Right atrium auricular region (tissue), 2 donors: ENCODE measurements at regions not wholly inside any gene's neighbourhood (a gene's known extent, or its start where the extent isn't known, plus 50 kb on each side); places are given as distances from the start of the nearest gene placed in this dataset.

Experiments
- DNase-seq: peaks from one replicate; pipeline ENCODE4 v3.0.0-alpha.2; 2019; ENCODE audit warnings: low spot score
- H3K27ac ChIP-seq, 2 donors: fragments of 200-600 bp; sonication (generic); 1 replicate in 1 of 2; 2 replicates in 1 of 2; pipeline ENCODE4 v1.5.1; 2016 to 2019
- H3K27me3 ChIP-seq, 2 donors: fragments of 200-600 bp; sonication (generic); one replicate each; pipeline versions ENCODE4 v1.5.1 to v1.6.0; 2017 to 2019
- H3K36me3 ChIP-seq: fragments of 200-600 bp; sonication (generic); one replicate; pipeline ENCODE4 v1.5.1; 2016
- H3K4me1 ChIP-seq, 2 donors: fragments of 200-600 bp; sonication (generic); one replicate each; pipeline versions ENCODE4 v1.5.1 to v1.6.0; 2017 to 2019
- H3K4me3 ChIP-seq, 2 donors: fragments of 200-600 bp; sonication (generic); 1 replicate in 1 of 2; 2 replicates in 1 of 2; pipeline ENCODE4 v1.5.1; 2017 to 2019; ENCODE audit warnings: mild to moderate bottlenecking in 1 of 2, moderate library complexity in 1 of 2
- H3K9me3 ChIP-seq, 2 donors: fragments of 200-600 bp; sonication (generic); one replicate each; pipeline ENCODE4 v1.5.1; 2019
- TF ChIP-seq, protein P1 (sequence below), 2 donors: fragments of 200-600 bp; sonication (generic); IDR thresholded peaks; one replicate each; pipeline ENCODE4 v1.5.1; 2019; ENCODE audit warnings: antibody characterized with exemption in 2 of 2

DNA sequence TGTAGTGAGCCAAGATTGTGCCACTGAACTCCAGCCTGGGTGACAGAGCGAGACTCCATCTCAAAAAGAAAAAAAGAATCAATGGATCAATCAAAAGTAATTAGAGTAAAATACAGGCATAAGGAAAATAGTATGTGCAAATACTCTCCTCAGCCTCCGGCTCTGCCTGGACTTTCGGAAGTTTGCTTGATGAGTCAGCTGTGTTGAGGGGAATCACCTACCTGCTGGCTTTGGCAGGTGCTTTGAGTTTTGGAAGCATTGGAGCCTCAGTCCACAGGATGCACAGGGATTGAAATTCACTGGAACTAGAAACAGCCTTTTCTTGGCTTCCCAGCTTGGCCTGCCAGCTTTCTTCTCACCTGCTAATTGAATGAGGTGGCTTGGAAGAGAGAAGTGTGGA, 268.2 kb downstream of the PCNX1 start:
- H3K27ac ChIP-seq, result no peak overlapping the region
- H3K4me3 ChIP-seq, result no peak overlapping the region
- no peaks in the 10 kb centered on the region for H3K9me3 ChIP-seq
- no peaks in the 10 kb centered on the region for H3K4me1 ChIP-seq
- no peak for DNase-seq
- H3K27me3 ChIP-seq, result no peaks in the 10 kb centered on the region
- TF ChIP-seq, protein P1, sequence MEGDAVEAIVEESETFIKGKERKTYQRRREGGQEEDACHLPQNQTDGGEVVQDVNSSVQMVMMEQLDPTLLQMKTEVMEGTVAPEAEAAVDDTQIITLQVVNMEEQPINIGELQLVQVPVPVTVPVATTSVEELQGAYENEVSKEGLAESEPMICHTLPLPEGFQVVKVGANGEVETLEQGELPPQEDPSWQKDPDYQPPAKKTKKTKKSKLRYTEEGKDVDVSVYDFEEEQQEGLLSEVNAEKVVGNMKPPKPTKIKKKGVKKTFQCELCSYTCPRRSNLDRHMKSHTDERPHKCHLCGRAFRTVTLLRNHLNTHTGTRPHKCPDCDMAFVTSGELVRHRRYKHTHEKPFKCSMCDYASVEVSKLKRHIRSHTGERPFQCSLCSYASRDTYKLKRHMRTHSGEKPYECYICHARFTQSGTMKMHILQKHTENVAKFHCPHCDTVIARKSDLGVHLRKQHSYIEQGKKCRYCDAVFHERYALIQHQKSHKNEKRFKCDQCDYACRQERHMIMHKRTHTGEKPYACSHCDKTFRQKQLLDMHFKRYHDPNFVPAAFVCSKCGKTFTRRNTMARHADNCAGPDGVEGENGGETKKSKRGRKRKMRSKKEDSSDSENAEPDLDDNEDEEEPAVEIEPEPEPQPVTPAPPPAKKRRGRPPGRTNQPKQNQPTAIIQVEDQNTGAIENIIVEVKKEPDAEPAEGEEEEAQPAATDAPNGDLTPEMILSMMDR (IDR thresholded peaks at IDR 0.05), result no peak
- no peaks in the 10 kb centered on the region for H3K36me3 ChIP-seq

DNA sequence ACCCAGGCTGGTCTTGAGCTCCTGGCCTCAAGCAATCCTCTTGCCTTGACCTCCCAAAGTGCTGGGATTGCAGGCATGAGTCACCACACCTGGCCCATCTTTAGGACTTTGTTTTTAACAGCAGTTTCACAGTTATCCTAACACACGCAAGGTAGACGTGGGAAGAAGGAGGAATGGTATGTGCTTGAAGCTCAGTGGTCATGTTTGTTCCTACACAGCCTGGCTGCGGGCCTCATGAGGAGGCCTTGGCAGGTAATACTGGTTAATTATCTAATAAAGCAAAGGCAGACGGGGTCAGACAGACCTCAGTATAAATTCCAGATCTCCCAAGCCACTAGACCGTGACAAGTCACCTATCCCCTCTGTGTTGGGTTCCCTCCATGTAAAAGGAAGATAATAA, 271.8 kb downstream of the PCNX1 start:
- no peaks in the 10 kb centered on the region for H3K9me3 ChIP-seq
- no peaks in the 10 kb centered on the region for H3K27me3 ChIP-seq
- H3K4me1 ChIP-seq, result peaks cover 0 to 4% of the 10 kb centered on the region in 2 donors
- no peaks in the 10 kb centered on the region for H3K36me3 ChIP-seq
- TF ChIP-seq, protein P1 (IDR thresholded peaks at IDR 0.05), result no peak
- H3K27ac ChIP-seq, result no peak overlapping the region
- no peak overlapping the region for H3K4me3 ChIP-seq
- DNase-seq, result no peak

DNA sequence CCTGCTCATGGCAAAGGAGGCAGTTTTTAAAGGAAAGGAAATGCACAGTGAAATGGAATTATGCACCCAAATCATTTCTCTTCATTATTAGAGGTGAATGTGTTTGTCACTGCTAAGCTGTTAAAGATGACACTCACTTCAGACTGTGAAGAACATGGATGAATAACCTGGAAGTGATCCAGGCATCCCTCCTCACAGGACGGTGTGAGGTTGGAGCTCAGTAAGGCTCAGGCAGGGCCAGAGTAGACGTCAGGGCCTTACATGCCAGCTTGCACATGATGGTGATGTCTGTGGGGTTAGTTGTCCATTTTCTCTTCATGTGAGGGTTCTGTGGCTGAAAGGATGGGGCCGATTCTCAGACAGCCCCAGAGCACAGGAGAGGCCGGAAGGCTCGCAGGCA, 273.1 kb downstream of the PCNX1 start:
- Histone ChIP-seq H3K27ac (no peak overlapping the region), H3K36me3 (no peaks in the 10 kb centered on the region), H3K27me3 (no peaks in the 10 kb centered on the region), H3K9me3 (no peaks in the 10 kb centered on the region), H3K4me1 (peaks cover 0 to 8% of the 10 kb centered on the region in 2 donors), H3K4me3 (no peak overlapping the region)
- TF ChIP-seq, protein P1 (IDR thresholded peaks at IDR 0.05), result no peak
- no peak for DNase-seq

DNA sequence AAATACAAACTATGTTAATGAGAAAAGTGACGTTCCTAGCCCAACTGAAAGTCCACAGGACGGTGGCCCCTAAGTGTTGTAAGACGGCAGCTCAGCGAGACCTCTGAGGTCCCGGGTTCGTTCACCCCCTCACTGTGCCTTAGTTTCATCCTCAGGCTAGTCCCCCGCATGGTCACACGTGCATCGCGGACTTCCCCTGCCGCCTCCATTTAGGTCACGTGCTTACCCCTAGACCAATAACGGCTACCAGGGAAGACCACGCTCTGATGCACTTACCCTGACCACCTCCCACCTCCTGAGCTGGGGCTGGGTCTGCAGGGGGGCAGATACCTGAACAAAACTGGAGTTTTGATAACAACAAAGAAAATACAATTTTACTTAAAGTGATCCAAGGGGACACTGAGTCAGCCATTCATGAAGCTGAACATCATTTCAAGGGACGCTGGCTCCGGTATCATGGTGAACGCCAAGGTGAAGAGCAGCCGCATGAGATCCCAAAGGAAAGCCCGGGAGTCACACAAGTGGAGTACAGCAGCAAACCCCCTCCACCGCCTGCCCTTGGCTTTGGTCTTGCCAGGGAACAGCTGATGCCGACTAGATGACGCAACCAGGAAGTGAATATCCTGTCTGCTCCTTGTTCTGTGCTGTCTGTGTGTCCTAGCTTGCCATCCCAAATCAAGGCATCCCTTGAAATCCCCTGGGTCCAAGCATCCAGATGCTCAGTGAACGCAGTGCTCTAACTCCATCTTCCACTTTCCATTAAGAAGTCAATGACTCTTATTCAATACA, 274.1 kb downstream of the PCNX1 start:
- no peak overlapping the region for H3K4me3 ChIP-seq
- no peaks in the 10 kb centered on the region for H3K9me3 ChIP-seq
- no peaks in the 10 kb centered on the region for H3K36me3 ChIP-seq
- peaks cover 0 to 8% of the 10 kb centered on the region in 2 donors for H3K4me1 ChIP-seq
- H3K27me3 ChIP-seq, result no peaks in the 10 kb centered on the region
- DNase-seq, result no peak
- no peak overlapping the region for H3K27ac ChIP-seq
- TF ChIP-seq, protein P1 (IDR thresholded peaks at IDR 0.05), result no peak

DNA sequence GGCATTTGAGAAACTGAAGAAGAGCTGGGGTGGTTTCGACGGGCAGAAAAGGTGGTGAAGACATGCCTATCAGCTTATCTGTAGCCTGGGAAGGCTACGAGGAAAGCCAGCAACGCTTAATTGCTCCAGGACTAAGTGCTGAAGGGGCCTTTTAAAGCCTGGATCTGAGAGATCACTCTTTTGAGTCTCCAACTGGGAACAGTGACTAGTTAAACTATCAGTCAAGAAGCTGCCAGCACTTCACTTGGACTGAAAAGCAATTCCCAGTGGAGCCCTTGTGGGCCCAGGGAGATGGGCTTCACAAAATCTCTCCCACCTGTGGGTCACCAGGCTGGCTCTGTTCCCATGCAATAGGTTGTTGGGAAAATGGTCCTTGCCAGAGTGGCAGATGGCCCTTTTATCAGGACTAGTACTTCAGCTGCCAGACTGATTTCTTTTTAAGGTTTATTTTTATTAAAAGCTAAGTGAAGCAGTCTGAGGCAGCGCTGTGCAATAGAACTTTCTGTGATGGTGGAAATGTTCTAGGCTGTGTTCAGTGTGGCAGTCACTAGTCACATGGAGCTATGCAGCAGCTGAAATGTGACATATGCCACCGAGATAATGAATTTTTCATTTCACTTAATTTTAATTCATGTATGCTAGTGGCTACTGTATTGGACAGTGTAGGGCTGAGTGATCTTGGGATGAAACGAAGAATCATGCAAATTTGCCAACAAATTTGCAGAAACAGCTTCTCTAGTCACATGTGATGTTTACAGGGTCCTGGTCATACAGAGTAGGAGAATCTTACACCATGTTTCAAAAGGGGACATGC, 276.8 kb downstream of the PCNX1 start:
- no peaks in the 10 kb centered on the region for H3K36me3 ChIP-seq
- no peaks in the 10 kb centered on the region for H3K27me3 ChIP-seq
- TF ChIP-seq, protein P1 (IDR thresholded peaks at IDR 0.05), result no peak
- no peak overlapping the region for H3K4me3 ChIP-seq
- peaks cover 0 to 8% of the 10 kb centered on the region in 2 donors for H3K4me1 ChIP-seq
- H3K27ac ChIP-seq, result no peak overlapping the region
- DNase-seq, result no peak
- no peaks in the 10 kb centered on the region for H3K9me3 ChIP-seq
